ENCODE measurements at regions not wholly inside any gene's neighbourhood (a gene's known extent, or its start where the extent isn't known, plus 50 kb on each side); places are given as distances from the start of the nearest gene placed in this dataset.
"Not testable (repeated sequence)": the region's sequence is repeated elsewhere in the genome, so short reads cannot be mapped to it uniquely, and the experiment has no call there.

DNA sequence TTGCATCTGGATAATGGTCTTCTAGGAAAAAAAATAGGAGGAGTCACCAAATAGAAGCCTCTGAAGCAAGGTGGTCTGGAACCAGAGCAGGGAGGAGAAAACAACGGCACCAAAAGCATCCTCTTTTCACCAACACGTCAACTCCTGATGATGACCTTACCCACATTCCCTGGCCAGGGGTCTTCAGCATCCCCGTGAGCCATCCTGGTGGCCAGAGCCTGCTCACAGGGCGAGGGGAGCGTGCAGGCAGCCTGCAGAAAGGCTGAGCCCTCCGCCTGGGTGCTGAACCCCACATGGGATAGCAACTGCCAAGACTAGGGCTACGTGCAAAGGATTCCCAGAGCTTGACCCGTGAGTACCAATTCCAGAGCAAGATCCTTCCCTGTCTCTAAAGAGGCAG lies 191.0 kb downstream of the NDUFA10 start:
- no peak for DNase-seq (ENCODE audit: extremely low read depth, low read depth)

DNA sequence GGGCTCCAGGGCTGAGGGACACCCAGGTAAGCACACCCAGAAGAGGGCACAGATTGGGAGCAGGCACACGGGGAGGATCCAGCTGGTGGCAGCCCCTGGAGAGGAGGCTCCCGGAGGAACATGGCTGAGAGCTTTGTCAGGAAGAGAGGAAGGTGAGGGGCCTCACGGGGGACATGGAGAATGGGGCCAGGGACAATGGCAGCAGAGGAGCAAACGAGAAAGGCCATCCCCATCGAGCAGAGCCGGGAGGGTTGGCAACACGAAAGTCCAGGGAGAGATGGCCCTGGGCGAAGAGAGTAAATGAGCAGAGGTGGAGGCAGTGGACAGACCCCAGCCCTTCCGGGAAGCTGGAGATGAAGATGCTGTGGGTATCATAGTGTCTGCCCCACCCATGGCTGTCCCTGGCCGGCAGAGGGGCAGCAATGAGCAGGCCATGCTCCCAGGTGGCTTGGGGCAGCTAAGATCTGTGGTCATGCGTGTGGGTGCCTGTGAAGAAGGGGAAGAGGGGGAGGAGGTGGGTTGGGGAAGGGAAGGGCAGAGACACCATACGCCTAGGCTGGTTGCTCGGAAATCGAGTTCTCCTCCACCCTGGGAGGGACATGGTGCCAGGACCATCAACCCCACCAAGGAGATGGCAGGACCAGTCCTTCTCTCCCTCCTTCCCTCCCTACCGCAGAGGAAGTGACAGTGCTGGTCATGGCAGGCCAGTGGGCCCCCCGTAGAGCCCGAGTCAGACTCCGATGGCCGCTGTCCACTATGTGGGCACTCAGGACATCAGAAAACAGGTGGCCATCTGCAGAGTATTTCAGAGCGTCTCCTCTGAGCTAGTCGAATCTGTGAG lies 191.7 kb downstream of the NDUFA10 start:
- DNase-seq (ENCODE audit: extremely low read depth, low read depth): no peak

DNA sequence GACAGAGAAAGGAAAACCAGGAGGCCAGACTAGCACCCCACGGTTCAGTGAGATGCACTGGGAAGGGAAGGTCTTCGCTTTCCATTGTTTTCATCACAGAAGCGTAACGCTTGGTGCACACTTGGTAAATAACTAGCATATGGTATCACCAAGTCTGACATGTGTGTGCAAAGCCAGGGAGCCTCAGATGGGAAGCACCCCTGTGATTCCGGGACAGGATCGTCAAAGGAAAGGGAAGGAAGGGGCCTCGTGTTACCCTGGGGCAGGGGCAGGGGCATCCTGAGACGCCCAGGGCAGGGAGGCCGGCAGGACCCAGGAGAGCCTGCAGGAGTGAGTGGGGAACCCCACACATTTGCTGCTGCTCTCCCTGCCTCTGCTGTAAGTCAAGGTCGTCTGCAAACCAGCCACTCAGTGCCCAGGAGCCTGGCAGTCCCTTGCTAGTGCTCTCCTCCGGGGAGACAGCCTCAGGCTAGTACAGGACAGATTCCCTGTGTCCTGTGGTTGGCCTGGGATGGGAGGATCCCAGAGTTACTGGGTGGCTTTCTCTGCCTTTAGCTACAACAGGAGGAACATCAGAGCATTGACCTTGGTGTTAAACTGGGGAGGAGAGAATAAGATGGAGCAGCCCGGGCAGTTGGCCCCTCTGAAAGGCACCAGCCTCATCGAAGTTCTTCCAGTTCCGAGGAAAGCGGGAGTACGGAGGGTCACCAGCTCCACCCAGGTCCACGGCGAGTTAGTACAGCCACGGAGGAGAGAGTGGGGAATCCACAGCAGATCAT lies 192.5 kb downstream of the NDUFA10 start:
- no peak for DNase-seq (ENCODE audit: extremely low read depth, low read depth)

DNA sequence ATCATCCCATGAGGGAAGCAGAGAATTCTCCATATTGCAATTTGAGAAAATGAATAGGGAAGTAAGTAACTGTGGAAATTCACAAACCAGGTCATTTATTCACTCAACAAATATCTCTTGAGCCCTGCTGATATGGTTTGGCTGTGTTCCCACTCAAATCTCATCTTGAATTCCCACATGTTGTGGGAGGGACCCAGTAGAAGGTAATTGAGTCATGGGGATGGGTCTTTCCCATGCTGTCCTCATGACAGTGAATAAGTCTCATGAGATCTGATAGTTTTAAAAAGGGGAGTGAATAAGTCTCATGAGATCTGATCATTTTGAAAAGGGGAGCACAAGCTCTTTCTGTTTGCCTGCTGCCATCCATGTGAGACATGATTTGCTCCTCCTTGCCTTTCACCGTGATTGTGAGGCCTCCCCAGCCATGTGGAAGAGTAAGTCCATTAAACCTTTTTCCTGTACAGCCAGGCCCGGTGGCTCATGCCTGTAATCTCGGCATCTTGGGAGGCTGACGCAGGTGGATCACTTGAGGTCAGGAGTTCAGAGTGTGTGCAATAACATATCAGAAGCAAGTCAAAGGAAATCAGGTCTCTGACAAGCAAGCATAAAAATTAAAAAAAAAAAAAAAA lies 193.2 kb downstream of the NDUFA10 start:
- no peak for DNase-seq (ENCODE audit: extremely low read depth, low read depth)

DNA sequence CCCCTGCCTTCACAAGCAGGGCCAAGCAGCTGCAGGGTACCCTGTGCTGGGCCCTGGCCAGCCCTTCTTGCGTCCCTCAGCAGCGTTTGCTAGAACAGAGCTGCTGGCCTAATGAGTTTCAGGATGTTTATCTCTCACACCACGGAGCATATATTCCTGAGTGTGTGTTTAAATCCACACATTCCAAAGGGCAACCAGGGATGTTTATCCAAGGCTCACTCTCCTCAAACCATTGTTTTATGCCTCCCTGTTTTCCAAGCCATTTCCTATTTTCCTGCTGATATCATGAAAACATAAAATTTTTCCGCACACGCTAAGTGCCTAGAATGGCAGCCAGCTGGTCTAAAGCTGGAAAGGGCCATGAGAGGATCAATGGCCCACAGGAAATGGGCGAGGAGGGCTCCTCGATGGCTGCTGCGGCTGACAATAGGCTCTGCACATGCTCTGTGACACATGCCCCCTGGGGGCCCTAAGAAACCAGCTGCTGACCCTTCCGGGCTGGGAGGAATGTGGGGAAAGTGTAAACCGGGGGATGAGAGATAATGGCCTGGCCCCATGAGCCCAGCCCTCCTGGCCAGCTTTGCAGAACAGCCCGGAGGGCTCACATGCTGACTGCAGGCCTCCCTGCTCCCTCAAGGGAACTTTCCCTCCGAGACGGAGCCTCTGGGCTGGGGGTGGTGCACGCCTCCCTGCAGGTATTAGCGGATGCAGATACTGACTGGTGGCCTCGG lies 194.0 kb downstream of the NDUFA10 start:
- no peak for DNase-seq (ENCODE audit: extremely low read depth, low read depth)

DNA sequence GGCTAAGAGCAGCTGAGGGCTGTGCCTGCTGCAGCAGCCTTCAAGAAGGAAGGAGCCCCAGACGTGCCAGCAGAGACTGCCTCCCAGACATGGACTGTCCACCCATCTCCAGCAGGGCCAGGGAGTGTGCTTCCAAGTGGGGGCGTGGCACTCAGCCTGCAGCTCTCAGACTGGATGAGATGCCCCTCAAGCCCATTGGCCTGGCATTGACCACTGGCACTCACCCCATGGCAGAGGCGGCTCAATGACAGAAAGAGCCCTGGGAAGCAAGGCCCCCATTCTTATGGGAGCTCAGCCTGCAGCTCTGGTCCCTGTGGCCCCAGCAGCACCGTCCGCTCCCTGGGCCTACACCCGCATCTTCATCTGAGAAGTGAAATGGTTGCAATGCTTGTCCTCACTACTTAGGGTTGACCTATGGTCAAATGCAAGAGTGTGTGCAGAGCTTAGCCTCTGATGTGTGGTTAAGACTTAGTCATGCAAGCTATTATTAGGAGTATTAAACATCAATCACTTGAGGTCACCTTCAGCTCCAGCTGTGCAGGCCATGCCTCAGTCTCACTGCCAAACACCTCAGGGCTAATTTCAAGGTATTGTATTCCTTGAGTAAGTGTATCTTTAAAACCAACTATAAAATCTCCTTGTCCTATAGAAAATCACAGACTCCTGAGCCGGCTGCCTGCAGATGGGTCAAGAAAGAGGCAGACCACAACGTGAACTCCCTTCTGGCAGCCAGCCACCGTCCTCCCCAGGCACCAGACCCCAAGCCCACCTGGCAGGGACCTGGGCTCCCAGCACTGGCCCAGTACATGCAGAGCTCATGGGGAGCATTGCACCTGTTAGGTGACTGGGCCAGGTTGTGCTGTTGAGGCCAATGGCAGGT lies 194.8 kb downstream of the NDUFA10 start:
- no peak for DNase-seq (ENCODE audit: extremely low read depth, low read depth)

DNA sequence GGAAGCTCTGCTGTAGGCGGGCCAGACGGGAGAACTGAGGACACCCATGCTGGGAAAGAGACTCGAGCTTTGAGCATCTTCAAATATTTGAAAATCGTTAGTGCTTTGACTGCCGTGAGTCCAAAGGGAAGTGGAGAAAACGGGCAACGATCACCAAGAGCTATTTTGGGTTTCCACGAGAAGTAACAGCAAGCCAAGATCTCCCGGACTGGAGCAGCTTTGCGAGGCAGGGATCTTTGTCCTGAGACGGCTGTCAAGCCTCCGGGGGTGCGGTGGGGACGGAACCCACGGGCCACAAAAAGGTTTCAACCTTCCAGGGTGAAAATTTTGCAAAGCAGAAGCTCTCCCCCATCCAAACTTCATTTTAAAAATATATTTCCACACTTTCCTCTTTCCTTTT lies 195.8 kb downstream of the NDUFA10 start:
- DNase-seq (ENCODE audit: extremely low read depth, low read depth): no peak

DNA sequence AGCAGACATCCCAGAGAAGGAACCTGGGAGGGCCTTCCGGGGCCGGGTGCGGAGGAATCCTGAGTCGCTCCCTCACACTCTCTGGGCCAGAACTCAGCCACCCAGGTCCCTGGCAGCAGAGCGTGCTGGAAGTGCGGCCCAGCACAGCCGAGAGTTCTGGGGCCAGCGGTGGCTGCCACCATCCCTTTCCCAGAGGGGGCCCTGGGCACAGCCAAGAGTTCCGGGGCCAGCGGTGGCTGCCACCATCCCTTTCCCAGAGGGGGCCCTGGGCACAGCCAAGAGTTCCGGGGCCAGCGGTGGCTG lies 196.2 kb downstream of the NDUFA10 start:
- DNase-seq (ENCODE audit: extremely low read depth, low read depth): not testable (repeated sequence)

DNA sequence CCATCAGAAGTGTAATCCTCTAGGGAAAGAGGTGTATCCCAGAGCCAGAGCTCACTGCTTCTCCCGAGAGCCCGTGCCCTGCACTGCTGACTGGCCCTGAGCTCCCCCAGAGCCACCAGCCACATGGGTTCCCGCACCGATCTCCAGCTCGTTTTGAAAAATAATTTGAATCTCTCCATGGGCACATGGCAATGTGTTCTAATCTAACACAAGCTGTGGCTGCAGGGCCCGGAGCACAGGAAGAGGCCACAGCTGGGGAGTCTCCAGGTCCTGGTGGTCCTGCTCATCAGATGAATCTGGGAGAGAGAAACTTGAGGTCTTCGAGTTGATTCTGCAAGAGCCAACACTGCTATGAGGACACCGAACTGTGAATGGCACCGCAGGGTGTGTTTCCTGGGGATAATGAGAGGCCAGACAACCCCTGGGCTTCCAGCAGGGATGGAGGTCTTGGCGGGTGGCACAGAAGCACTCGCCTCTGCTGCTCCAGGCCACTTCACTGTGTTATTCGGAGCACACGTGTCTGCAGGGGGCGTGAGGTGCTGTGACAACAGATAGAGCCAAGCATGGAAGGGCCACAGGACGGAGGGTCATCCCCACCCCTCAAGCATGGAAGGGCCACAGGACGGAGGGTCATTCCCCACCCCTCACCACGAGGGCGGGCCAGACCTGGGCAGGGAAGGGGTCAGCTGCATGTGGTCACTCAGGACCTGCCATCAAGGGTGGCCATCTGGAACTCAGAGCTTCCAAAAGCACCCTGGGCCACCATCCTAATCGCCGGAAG lies 196.8 kb downstream of the NDUFA10 start:
- no peak for DNase-seq (ENCODE audit: extremely low read depth, low read depth)

DNA sequence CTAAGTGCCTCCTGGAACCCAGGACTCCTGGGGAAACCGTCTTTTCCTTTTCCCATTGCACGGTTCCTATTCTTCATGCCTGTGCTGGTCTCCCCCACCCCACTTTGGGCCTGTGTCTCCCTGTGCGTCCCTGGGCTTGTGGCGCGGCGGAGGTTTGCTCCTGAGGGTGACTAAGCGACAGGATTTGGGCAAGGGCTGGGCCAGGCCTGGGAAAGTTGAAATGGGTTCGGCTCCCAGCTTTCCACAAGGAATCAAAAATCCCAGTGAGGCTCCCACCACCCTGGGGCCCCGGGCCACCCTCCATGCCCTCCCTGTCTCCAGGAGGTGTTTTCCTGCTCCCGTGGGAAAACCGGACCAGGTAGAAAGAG lies 197.6 kb downstream of the NDUFA10 start:
- no peak for DNase-seq (ENCODE audit: extremely low read depth, low read depth)

DNA sequence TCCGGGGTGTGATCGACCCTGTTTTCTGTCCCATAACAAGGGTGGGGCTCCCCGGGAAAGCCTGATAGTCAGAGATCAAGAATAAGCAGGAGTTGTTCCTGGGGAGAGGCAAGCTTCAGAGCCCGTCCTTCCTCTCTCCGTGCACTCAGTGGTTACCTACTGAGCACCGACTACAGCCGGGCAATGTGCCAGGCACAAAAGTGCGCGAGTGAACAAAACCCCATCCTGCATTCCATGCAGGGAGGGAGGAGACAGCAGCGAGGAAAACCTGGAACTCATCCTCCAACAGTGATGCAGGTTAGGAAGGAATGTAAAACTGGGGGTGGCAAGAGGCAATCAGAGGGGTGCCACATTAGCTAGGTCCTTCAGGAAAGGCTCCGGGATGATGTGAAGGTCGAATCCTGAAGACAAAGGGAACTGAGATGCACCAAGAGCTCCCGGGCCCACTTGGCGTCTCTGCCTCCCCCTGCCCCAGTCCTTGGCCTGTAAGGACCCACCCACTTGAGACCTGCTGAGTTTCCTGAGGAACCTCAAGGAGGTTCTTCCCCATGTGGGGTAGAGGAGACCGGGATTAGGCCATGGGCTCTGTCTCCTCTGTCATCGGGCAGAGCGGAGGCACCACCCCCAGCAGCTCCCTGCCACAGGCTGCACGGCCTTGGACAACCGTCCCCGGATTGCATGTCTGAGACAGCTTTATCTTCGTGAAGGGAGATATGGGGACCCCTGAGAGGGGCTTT lies 198.2 kb downstream of the NDUFA10 start:
- DNase-seq (ENCODE audit: extremely low read depth, low read depth): no peak

DNA sequence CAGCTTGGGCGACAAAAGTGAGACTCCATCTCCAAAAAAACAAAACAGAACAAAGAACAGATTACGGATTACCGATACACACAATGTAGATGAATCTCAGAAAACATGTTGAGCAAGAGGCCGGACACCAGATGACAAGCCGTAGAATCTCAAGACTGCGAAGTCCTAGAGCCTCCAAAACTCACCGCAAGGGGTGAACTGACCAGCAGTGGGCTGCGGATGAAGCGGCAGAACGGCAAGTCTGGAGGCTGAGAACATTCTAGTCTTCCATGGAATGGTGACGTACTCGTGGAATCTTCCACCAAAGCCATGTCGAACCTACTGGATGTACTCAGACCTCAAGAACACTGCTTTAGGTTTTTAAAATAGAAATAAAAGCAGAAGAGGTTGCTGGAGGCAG lies 198.8 kb downstream of the NDUFA10 start:
- no peak for DNase-seq (ENCODE audit: extremely low read depth, low read depth)

DNA sequence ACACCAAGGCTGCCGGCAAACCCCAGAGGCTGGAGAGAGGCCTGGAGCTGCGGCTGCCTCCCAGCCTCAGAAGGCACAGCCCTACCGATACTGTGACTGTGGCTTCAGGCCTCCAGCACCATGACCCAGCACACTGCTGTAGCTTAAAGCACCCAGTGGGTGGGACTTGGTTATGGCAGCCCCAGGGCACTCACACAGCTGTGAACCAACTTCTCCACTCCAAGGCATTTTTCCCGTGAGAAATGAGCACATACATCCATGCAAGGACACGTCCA lies 199.5 kb downstream of the NDUFA10 start:
- DNase-seq (ENCODE audit: extremely low read depth, low read depth): no peak

DNA sequence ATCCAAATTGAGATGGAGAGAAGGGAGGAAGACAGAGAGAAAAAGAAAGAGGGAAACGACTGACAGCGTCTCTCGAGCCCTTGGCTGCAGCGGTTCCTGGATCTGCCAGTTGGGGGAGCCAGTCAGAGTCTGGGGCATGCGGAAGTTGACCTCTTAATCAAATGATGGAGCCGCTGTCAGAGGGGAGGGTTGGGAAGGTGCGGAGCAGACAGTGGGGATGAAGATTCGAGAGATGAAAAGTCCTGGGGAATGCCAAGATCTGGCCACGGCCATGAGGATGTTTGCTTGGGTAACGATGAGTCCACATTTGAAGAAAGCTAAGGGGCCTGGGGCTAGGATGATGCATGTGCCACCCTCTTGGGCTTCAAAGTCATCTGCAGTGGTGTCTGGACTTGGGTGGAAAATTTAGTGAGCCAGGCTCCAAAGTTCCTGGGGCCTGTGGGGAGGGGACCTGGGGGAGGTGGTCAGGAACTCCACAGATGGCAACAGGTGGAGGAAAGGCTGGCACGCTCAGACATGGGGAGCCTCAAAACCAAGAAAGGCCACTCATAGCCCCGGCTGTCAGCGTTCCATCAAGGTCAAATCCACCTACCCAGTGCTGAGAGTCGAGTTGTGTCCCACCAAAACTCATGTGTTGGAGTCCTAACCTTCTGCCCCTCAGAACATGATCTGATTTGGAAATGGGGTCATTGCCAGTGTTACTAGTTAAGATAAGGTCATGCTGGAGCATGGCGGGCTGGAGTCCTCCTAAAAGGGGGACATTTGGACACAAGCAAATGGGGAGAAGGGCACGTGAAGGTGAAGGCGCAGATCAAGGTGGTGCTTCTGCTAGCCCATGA lies 200.1 kb downstream of the NDUFA10 start:
- no peak for DNase-seq (ENCODE audit: extremely low read depth, low read depth)

DNA sequence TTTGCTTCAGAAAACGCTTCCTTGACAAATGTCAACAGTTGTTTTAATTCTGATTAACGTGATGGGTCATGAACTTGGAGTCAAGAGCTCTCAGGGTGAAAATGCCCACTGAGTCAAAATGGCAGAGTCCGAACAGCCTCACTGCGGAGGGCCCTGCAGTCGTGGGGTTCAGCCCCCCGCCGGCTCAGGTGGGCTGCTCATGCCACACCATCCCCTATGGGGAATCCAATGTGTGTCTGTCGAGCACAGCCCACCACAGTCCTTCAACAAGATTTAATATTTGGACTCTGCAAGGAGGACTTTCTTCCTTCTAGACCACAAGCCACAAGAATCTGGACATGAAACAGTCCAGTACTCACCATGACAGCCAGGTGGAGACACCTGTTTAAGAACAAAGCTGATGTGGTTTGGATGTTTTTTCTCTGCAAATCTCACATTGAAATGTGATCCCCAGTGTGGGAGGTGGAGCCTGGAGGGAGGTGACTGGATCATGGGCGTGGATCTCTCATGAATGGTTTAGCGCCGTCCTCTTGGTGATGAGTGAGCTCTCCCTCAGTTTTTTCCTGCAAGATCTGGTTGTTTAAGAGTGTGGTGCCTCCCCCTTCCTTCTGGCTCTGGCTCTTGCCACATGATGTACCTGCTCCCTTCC lies 201.0 kb downstream of the NDUFA10 start:
- DNase-seq (ENCODE audit: extremely low read depth, low read depth): peak; percentile 33

DNA sequence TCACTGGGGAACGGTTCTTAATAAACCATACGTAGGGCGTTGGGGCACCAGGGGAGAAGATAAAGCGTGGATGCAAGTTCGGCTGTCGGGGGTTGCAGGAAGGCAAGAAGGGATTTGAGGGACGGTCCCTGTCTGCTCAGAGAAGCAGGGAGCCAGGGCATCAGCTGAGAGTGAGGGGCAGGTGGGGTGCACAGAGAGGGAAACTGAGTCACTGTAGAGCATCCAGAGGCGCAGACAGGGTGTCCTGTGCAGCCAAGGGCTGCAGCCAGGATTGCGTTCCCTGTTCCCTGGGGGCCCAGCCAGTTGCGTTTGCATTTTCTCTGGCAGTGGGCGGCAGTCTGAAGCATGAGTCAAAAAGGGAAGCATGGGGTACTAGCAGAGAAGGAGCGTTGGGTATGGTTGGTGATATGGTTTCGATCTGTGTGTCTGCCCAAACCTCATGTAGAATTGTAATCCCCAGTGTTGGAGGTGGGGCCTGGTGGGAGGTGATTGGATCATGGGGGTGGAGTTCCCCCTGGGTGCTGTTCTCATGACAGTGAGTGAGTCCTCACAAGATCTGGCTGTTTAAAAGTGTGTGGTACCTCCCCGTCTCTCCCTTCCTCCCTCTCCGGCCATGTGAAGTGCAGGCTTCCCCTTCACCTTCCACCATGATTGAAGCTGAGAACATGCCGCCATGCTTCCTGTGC lies 202.9 kb downstream of the NDUFA10 start:
- no peak for DNase-seq (ENCODE audit: extremely low read depth, low read depth)

DNA sequence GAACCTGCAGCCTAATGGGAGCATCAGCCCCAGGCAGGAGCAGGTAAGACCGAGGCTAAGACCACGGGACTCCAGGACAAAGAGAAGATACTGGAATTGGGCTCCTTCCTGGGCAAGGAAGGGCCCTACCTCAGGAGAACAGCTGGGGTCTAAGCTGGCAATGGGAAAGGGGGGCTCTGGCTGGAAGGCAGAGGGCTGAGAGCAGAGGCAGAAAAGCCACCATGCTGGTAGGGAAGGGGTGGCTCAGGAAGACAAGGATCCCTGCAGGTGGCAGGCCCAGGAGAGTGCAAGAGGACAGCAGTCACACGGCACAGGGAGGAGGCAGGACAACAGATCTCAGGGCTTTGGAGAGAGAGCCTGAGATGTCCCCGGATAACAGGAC lies 203.5 kb downstream of the NDUFA10 start:
- no peak for DNase-seq (ENCODE audit: extremely low read depth, low read depth)
